Tibial nerve (tissue), 4 donors: ENCODE measurements at regions not wholly inside any gene's neighbourhood (a gene's known extent, or its start where the extent isn't known, plus 50 kb on each side); places are given as distances from the start of the nearest gene placed in this dataset.

Source experiments
- DNase-seq, 2 donors: peaks; one replicate each; pipeline ENCODE4 v3.0.0-alpha.2; 2019; ENCODE audit warnings: low spot score in 2 of 2
- H3K27ac ChIP-seq, 4 donors: fragments of 200-600 bp; sonication (generic) in 3 of 4; one replicate each; pipeline ENCODE4 v1.5.1; 2017 to 2019; ENCODE audit warnings: mild to moderate bottlenecking in 1 of 4
- H3K27me3 ChIP-seq, 2 donors: fragments of 200-600 bp; sonication (generic) in 1 of 2; one replicate each; pipeline versions ENCODE4 v1.5.1 to v1.6.0; 2017 to 2019
- H3K36me3 ChIP-seq, 3 donors: fragments of 200-600 bp; sonication (generic); one replicate each; pipeline ENCODE4 v1.5.1; 2018 to 2019
- H3K4me1 ChIP-seq, 4 donors: fragments of 200-600 bp; sonication (generic) in 3 of 4; one replicate each; pipeline ENCODE4 v1.5.1; 2017 to 2019
- H3K4me3 ChIP-seq, 4 donors: fragments of 200-600 bp; sonication (generic) in 3 of 4; one replicate each; pipeline ENCODE4 v1.5.1; 2017 to 2019; ENCODE audit warnings: mild to moderate bottlenecking in 1 of 4, moderate library complexity in 1 of 4
- H3K9me3 ChIP-seq, 4 donors: fragments of 200-600 bp; sonication (generic) in 3 of 4; one replicate each; pipeline ENCODE4 v1.5.1; 2017 to 2019
- CTCF ChIP-seq, 5 experiments: fragments of 200-600 bp in 3 of 5; fragments of 450-650 bp in 2 of 5; sonication (generic) in 3 of 5; IDR thresholded peaks; one replicate each; pipeline ENCODE4 v1.5.1; 2016 to 2019; ENCODE audit warnings: antibody characterized with exemption in 5 of 5, mild to moderate bottlenecking in 3 of 5, moderate library complexity in 2 of 5
- EP300 ChIP-seq, 2 donors: sonication (generic); formaldehyde crosslinking; IDR thresholded peaks; one replicate each; pipeline ENCODE4 v1.6.1; 2017; ENCODE audit warnings: antibody characterized with exemption in 2 of 2, mild to moderate bottlenecking in 1 of 2
- POLR2A ChIP-seq, 2 donors: fragments of 450-650 bp; IDR thresholded peaks; one replicate each; pipeline ENCODE4 v1.6.1; 2017; ENCODE audit warnings: antibody characterized with exemption in 2 of 2, mild to moderate bottlenecking in 2 of 2, moderate library complexity in 2 of 2
- WGBS, 2 donors: methylation state at CpG; one replicate each; pipeline ENCODE4 v1.1.5; 2018; 5-methylcytosine and 5-hydroxymethylcytosine counted together

DNA sequence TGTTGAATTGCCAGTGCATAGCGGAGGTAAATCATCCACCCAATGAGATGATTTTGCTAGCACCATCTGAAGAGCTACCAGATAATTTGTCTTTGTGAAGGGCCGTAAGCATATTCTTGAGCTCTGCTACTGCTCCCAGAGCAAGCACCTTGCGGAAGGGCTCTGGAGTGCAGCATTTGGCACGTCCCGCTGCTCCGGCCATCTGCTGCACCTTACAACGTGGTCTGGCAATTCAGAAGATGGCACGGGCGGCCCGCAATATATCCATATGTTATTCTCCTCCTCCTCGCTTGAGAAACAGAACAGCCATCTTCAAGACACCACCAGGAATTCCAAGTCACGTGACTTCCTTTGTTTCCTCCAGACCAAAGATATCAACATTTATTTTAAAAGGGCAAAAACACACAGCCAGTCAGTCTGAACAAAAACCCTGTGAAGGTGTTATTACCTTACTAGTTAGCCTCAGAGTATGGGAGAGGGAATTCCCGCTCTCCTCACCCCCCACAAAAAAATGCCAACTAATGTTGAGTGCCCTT, 1095.7 kb upstream of the TENM3 start:
- TF ChIP-seq EP300 (IDR thresholded peaks at IDR 0.05), result no peak
- no peak for TF ChIP-seq CTCF (IDR thresholded peaks at IDR 0.05)
- no peak for TF ChIP-seq POLR2A (IDR thresholded peaks at IDR 0.05)
- Histone ChIP-seq H3K36me3 (no peaks in the 10 kb centered on the region), H3K4me3 (no peak overlapping the region), H3K9me3 (no peaks in the 10 kb centered on the region), H3K27me3 (no peaks in the 10 kb centered on the region), H3K4me1 (peaks cover 0 to 11% (median 0%) of the 10 kb centered on the region in 4 donors), H3K27ac (no peak overlapping the region)
- DNase-seq, result no peak
- 87 to 92% methylated on average over 13 of the region's 13 CpGs for WGBS, 2 donors

GRCh38 chr4:181148470-181148869, 1094.7 kb upstream of the TENM3 start:
- Histone ChIP-seq H3K9me3 (no peaks in the 10 kb centered on the region), H3K4me3 (no peak overlapping the region), H3K36me3 (no peaks in the 10 kb centered on the region), H3K27ac (no peak overlapping the region), H3K27me3 (no peaks in the 10 kb centered on the region), H3K4me1 (peaks cover 0 to 5% (median 0%) of the 10 kb centered on the region in 4 donors)
- DNase-seq, result no peak
- WGBS, 2 donors, result 54 to 69% methylated on average over 5 of the region's 5 CpGs
- no peak for TF ChIP-seq POLR2A (IDR thresholded peaks at IDR 0.05)
- no peak for TF ChIP-seq CTCF (IDR thresholded peaks at IDR 0.05)
- no peak for TF ChIP-seq EP300 (IDR thresholded peaks at IDR 0.05)

- Histone ChIP-seq H3K4me3 (no peak overlapping the region), H3K4me1 (no peaks in the 10 kb centered on the region), H3K9me3 (no peaks in the 10 kb centered on the region), H3K27ac (no peak overlapping the region), H3K36me3 (no peaks in the 10 kb centered on the region), H3K27me3 (no peaks in the 10 kb centered on the region)
- WGBS, 2 donors, result 40 to 46% methylated on average over 4 of the region's 4 CpGs
- TF ChIP-seq POLR2A (IDR thresholded peaks at IDR 0.05) (no peak), EP300 (IDR thresholded peaks at IDR 0.05) (no peak), CTCF (IDR thresholded peaks at IDR 0.05) (no peak)
- no peak for DNase-seq
Observed at GRCh38 chr4:181150191-181150590, 1093.0 kb upstream of the TENM3 start.

- DNase-seq, result no peak
- WGBS, 2 donors, result 72 to 88% methylated on average over 7 of the region's 7 CpGs
- Histone ChIP-seq H3K4me1 (no peaks in the 10 kb centered on the region), H3K9me3 (no peaks in the 10 kb centered on the region), H3K4me3 (no peak overlapping the region), H3K27ac (no peak overlapping the region), H3K36me3 (no peaks in the 10 kb centered on the region), H3K27me3 (no peaks in the 10 kb centered on the region)
- TF ChIP-seq POLR2A (IDR thresholded peaks at IDR 0.05), result no peak
- no peak for TF ChIP-seq EP300 (IDR thresholded peaks at IDR 0.05)
- TF ChIP-seq CTCF (IDR thresholded peaks at IDR 0.05), result no peak
Observed at GRCh38 chr4:181151856-181152255, 1091.3 kb upstream of the TENM3 start.

GRCh38 chr4:181157647-181158046, 1085.6 kb upstream of the TENM3 start:
- TF ChIP-seq EP300 (IDR thresholded peaks at IDR 0.05) (no peak), CTCF (IDR thresholded peaks at IDR 0.05) (no peak), POLR2A (IDR thresholded peaks at IDR 0.05) (no peak)
- no peaks in the 10 kb centered on the region for H3K4me1 ChIP-seq
- no peaks in the 10 kb centered on the region for H3K36me3 ChIP-seq
- no peaks in the 10 kb centered on the region for H3K27me3 ChIP-seq
- no peak for DNase-seq
- no peak overlapping the region for H3K4me3 ChIP-seq
- no peak overlapping the region for H3K27ac ChIP-seq
- 53 to 58% methylated on average over 4 of the region's 4 CpGs for WGBS, 2 donors
- no peaks in the 10 kb centered on the region for H3K9me3 ChIP-seq
